ENCODE measurements at regions not wholly inside any gene's neighbourhood (a gene's known extent, or its start where the extent isn't known, plus 50 kb on each side); places are given as distances from the start of the nearest gene placed in this dataset.
"Not testable (repeated sequence)": the region's sequence is repeated elsewhere in the genome, so short reads cannot be mapped to it uniquely, and the experiment has no call there.

GRCh38 chr4:81679315-81679714, 207.6 kb upstream of the RASGEF1B start:
- no peak for DNase-seq (ENCODE audit: insufficient read length)
- TF ChIP-seq POLR2AphosphoS5 (IDR thresholded peaks at IDR 0.05; ENCODE audit: low read depth, low read length): no peak
- TF ChIP-seq TAF1 (IDR thresholded peaks at IDR 0.05; ENCODE audit: borderline replicate concordance, low read depth, low read length): no peak
- TF ChIP-seq POLR2A (IDR thresholded peaks at IDR 0.05; ENCODE audit: low read depth, low read length): no peak
- FAIRE-seq: no peak

GRCh38 chr4:81678801-81679200, 207.1 kb upstream of the RASGEF1B start:
- DNase-seq (ENCODE audit: insufficient read length): no peak
- FAIRE-seq: no peak
- TF ChIP-seq TAF1 (IDR thresholded peaks at IDR 0.05; ENCODE audit: borderline replicate concordance, low read depth, low read length) (no peak), POLR2A (IDR thresholded peaks at IDR 0.05; ENCODE audit: low read depth, low read length) (no peak), POLR2AphosphoS5 (IDR thresholded peaks at IDR 0.05; ENCODE audit: low read depth, low read length) (no peak)

GRCh38 chr4:81676537-81676936, 204.8 kb upstream of the RASGEF1B start:
- DNase-seq (ENCODE audit: insufficient read length) (no peak), FAIRE-seq (no peak)
- TF ChIP-seq TAF1 (IDR thresholded peaks at IDR 0.05; ENCODE audit: borderline replicate concordance, low read depth, low read length) (no peak), POLR2AphosphoS5 (IDR thresholded peaks at IDR 0.05; ENCODE audit: low read depth, low read length) (no peak), POLR2A (IDR thresholded peaks at IDR 0.05; ENCODE audit: low read depth, low read length) (no peak)

- FAIRE-seq: no peak
- no peak for DNase-seq (ENCODE audit: insufficient read length)
- TF ChIP-seq POLR2A (IDR thresholded peaks at IDR 0.05; ENCODE audit: low read depth, low read length): no peak
- no peak for TF ChIP-seq TAF1 (IDR thresholded peaks at IDR 0.05; ENCODE audit: borderline replicate concordance, low read depth, low read length)
- no peak for TF ChIP-seq POLR2AphosphoS5 (IDR thresholded peaks at IDR 0.05; ENCODE audit: low read depth, low read length)
These were observed 204.2 kb upstream of the RASGEF1B start for GRCh38 chr4:81675791-81676393.

- FAIRE-seq (no peak), DNase-seq (ENCODE audit: insufficient read length) (no peak)
- TF ChIP-seq TAF1 (IDR thresholded peaks at IDR 0.05; ENCODE audit: borderline replicate concordance, low read depth, low read length): no peak
These were observed 202.3 kb upstream of the RASGEF1B start for GRCh38 chr4:81673961-81674360.

- FAIRE-seq; DNase-seq (ENCODE audit: insufficient read length): not testable (repeated sequence)
These were observed 196.6 kb upstream of the RASGEF1B start for GRCh38 chr4:81668328-81668727.

- FAIRE-seq: no peak
- DNase-seq (ENCODE audit: insufficient read length): no peak
- TF ChIP-seq POLR2AphosphoS5 (IDR thresholded peaks at IDR 0.05; ENCODE audit: low read depth, low read length) (no peak), TAF1 (IDR thresholded peaks at IDR 0.05; ENCODE audit: borderline replicate concordance, low read depth, low read length) (no peak), POLR2A (IDR thresholded peaks at IDR 0.05; ENCODE audit: low read depth, low read length) (no peak)
These were observed 195.8 kb upstream of the RASGEF1B start for GRCh38 chr4:81667539-81667938.

- DNase-seq (ENCODE audit: insufficient read length): no peak
- FAIRE-seq: no peak
- no peak for TF ChIP-seq POLR2A (IDR thresholded peaks at IDR 0.05; ENCODE audit: low read depth, low read length)
- no peak for TF ChIP-seq TAF1 (IDR thresholded peaks at IDR 0.05; ENCODE audit: borderline replicate concordance, low read depth, low read length)
- no peak for TF ChIP-seq POLR2AphosphoS5 (IDR thresholded peaks at IDR 0.05; ENCODE audit: low read depth, low read length)
These were observed 194.8 kb upstream of the RASGEF1B start for GRCh38 chr4:81666491-81666890.

GRCh38 chr4:81665649-81666048, 193.9 kb upstream of the RASGEF1B start:
- FAIRE-seq (no peak), DNase-seq (ENCODE audit: insufficient read length) (no peak)
- TF ChIP-seq POLR2A (IDR thresholded peaks at IDR 0.05; ENCODE audit: low read depth, low read length) (no peak), POLR2AphosphoS5 (IDR thresholded peaks at IDR 0.05; ENCODE audit: low read depth, low read length) (no peak), TAF1 (IDR thresholded peaks at IDR 0.05; ENCODE audit: borderline replicate concordance, low read depth, low read length) (no peak)

GRCh38 chr4:81665045-81665444, 193.3 kb upstream of the RASGEF1B start:
- FAIRE-seq (no peak), DNase-seq (ENCODE audit: insufficient read length) (no peak)
- no peak for TF ChIP-seq TAF1 (IDR thresholded peaks at IDR 0.05; ENCODE audit: borderline replicate concordance, low read depth, low read length)
- TF ChIP-seq POLR2AphosphoS5 (IDR thresholded peaks at IDR 0.05; ENCODE audit: low read depth, low read length): no peak
- no peak for TF ChIP-seq POLR2A (IDR thresholded peaks at IDR 0.05; ENCODE audit: low read depth, low read length)

- no peak for FAIRE-seq
These were observed 192.4 kb upstream of the RASGEF1B start for GRCh38 chr4:81664079-81664478.

GRCh38 chr4:81663368-81663767, 191.7 kb upstream of the RASGEF1B start:
- FAIRE-seq (no peak), DNase-seq (ENCODE audit: insufficient read length) (no peak)
- TF ChIP-seq POLR2AphosphoS5 (IDR thresholded peaks at IDR 0.05; ENCODE audit: low read depth, low read length) (no peak), TAF1 (IDR thresholded peaks at IDR 0.05; ENCODE audit: borderline replicate concordance, low read depth, low read length) (no peak), POLR2A (IDR thresholded peaks at IDR 0.05; ENCODE audit: low read depth, low read length) (no peak)

More at GRCh38 chr4:81664079-81664478, 192.4 kb upstream of the RASGEF1B start:
- no peak for TF ChIP-seq POLR2A (IDR thresholded peaks at IDR 0.05; ENCODE audit: low read depth, low read length)
- TF ChIP-seq POLR2AphosphoS5 (IDR thresholded peaks at IDR 0.05; ENCODE audit: low read depth, low read length): no peak
- no peak for TF ChIP-seq TAF1 (IDR thresholded peaks at IDR 0.05; ENCODE audit: borderline replicate concordance, low read depth, low read length)
- no peak for DNase-seq (ENCODE audit: insufficient read length)

- DNase-seq (ENCODE audit: insufficient read length) (no peak), FAIRE-seq (no peak)
- TF ChIP-seq POLR2AphosphoS5 (IDR thresholded peaks at IDR 0.05; ENCODE audit: low read depth, low read length) (no peak), POLR2A (IDR thresholded peaks at IDR 0.05; ENCODE audit: low read depth, low read length) (no peak), TAF1 (IDR thresholded peaks at IDR 0.05; ENCODE audit: borderline replicate concordance, low read depth, low read length) (no peak)
These were observed 187.3 kb upstream of the RASGEF1B start for GRCh38 chr4:81659051-81659450.
